ENCODE measurements at regions not wholly inside any gene's neighbourhood (a gene's known extent, or its start where the extent isn't known, plus 50 kb on each side); places are given as distances from the start of the nearest gene placed in this dataset.
"Not testable (repeated sequence)": the region's sequence is repeated elsewhere in the genome, so short reads cannot be mapped to it uniquely, and the experiment has no call there.

GRCh38 chr10:25724241-25724640 lies 209.8 kb upstream of the MYO3A start:
- no peak for DNase-seq

GRCh38 chr10:25725917-25726716 lies 207.9 kb upstream of the MYO3A start:
- DNase-seq, result peak; percentile 0

GRCh38 chr10:25738776-25739175 lies 195.3 kb upstream of the MYO3A start:
- DNase-seq, result no peak

GRCh38 chr10:25743832-25744231 lies 190.2 kb upstream of the MYO3A start:
- DNase-seq, result no peak

- no peak for DNase-seq
These were observed 189.5 kb upstream of the MYO3A start for GRCh38 chr10:25744574-25744973.

GRCh38 chr10:25745976-25746375 lies 188.1 kb upstream of the MYO3A start:
- no peak for DNase-seq

- no peak for DNase-seq
These were observed 186.9 kb upstream of the MYO3A start for GRCh38 chr10:25747084-25747483.

- DNase-seq, result no peak
These were observed 185.5 kb upstream of the MYO3A start for GRCh38 chr10:25748509-25748908.

- no peak for DNase-seq
These were observed 180.3 kb upstream of the MYO3A start for GRCh38 chr10:25753776-25754175.

- not testable (repeated sequence) for DNase-seq
These were observed 178.2 kb upstream of the MYO3A start for GRCh38 chr10:25755874-25756273.

- DNase-seq, result no peak
These were observed 177.2 kb upstream of the MYO3A start for GRCh38 chr10:25756784-25757183.

GRCh38 chr10:25758041-25758457 lies 176.0 kb upstream of the MYO3A start:
- no peak for DNase-seq

- DNase-seq, result no peak
These were observed 175.5 kb upstream of the MYO3A start for GRCh38 chr10:25758511-25758910.

GRCh38 chr10:25761937-25762336 lies 172.1 kb upstream of the MYO3A start:
- no peak for DNase-seq

GRCh38 chr10:25766213-25766612 lies 167.8 kb upstream of the MYO3A start:
- DNase-seq, result no peak

GRCh38 chr10:25766687-25767221 lies 167.3 kb upstream of the MYO3A start:
- DNase-seq, result no peak

- no peak for DNase-seq
These were observed 165.9 kb upstream of the MYO3A start for GRCh38 chr10:25768167-25768566.

- DNase-seq, result no peak
These were observed 155.4 kb upstream of the MYO3A start for GRCh38 chr10:25778646-25779045.

- no peak for DNase-seq
These were observed 147.9 kb upstream of the MYO3A start for GRCh38 chr10:25786161-25786560.

GRCh38 chr10:25786899-25787298 lies 147.1 kb upstream of the MYO3A start:
- DNase-seq, result no peak

GRCh38 chr10:25797888-25798429 lies 136.1 kb upstream of the MYO3A start:
- DNase-seq, result no peak

GRCh38 chr10:25804505-25804904 lies 129.5 kb upstream of the MYO3A start:
- DNase-seq, result no peak

GRCh38 chr10:25805986-25806385 lies 128.0 kb upstream of the MYO3A start:
- DNase-seq, result no peak

GRCh38 chr10:25808372-25808771 lies 125.7 kb upstream of the MYO3A start:
- DNase-seq, result no peak
